Vagina (tissue), 2 donors: ENCODE measurements at regions not wholly inside any gene's neighbourhood (a gene's known extent, or its start where the extent isn't known, plus 50 kb on each side); places are given as distances from the start of the nearest gene placed in this dataset.

Source experiments
- CTCF ChIP-seq, 3 experiments: fragments of 450-650 bp in 2 of 3; fragments of 200-600 bp in 1 of 3; sonication (generic) in 1 of 3; IDR thresholded peaks; one replicate each; pipeline ENCODE4 v1.5.1; 2017 to 2019; ENCODE audit warnings: antibody characterized with exemption in 3 of 3, mild to moderate bottlenecking in 2 of 3, moderate library complexity in 2 of 3
- POLR2A ChIP-seq, 2 donors: fragments of 450-650 bp; IDR thresholded peaks; one replicate each; pipeline ENCODE4 v1.6.1; 2017; ENCODE audit warnings: antibody characterized with exemption in 2 of 2, mild to moderate bottlenecking in 2 of 2, moderate library complexity in 2 of 2
- POLR2AphosphoS5 ChIP-seq, 2 donors: sonication (generic); formaldehyde crosslinking; IDR thresholded peaks; one replicate each; pipeline ENCODE4 v1.9.0; 2017; ENCODE audit warnings: antibody characterized with exemption in 2 of 2, mild to moderate bottlenecking in 2 of 2, low read depth in 1 of 2; ENCODE audit not compliant: insufficient read depth in 1 of 2

- TF ChIP-seq CTCF (IDR thresholded peaks at IDR 0.05): no peak
- no peak for TF ChIP-seq POLR2AphosphoS5 (IDR thresholded peaks at IDR 0.05; ENCODE audit: insufficient read depth in 1 of 2, low read depth in 1 of 2)
- TF ChIP-seq POLR2A (IDR thresholded peaks at IDR 0.05): no peak
Observed at GRCh38 chr3:175861916-175862315, 1002.8 kb downstream of the NAALADL2 start.
